K562 (cell line): ENCODE measurements at regions not wholly inside any gene's neighbourhood (a gene's known extent, or its start where the extent isn't known, plus 50 kb on each side); places are given as distances from the start of the nearest gene placed in this dataset.

Experiments used
- ATAC-seq: fragments of 200-7000 bp; cut with Tn5 transposase; 3 replicates; pipeline ENCODE4 v1.9.1; 2020; ENCODE audit warnings: moderate library complexity
- BruUV-seq: library from RNA; stranded (reverse); fragments of 400-500 nt; replicated peaks from 2 replicates; lab custom pipeline; 2021; lab: Mats Ljungman, UMichigan
- CTCF ChIA-PET: fragments of 300-600 bp; formaldehyde crosslinking; extraction: SDS; loops from one replicate; lab custom pipeline; 2021; ENCODE audit warnings: low intra/inter-chr PET ratio; lab: Yijun Ruan, JAX
- POLR2A ChIA-PET: fragments of 300-600, 350-650 bp; sonication (Branson Sonifier 250); formaldehyde crosslinking; extraction: SDS; loops from one replicate; lab custom pipeline; 2021; ENCODE audit warnings: antibody characterized with exemption, inconsistent platforms; lab: Yijun Ruan, JAX
- DNase-seq, 4 experiments: peaks; one replicate each; pipeline versions ENCODE4 v3.0.0 to v3.0.0-alpha.2; 2011 to 2018; ENCODE audit warnings: low spot score in 3 of 4, mixed read lengths in 3 of 4; ENCODE audit errors: extremely low read depth in 1 of 4
- FAIRE-seq: peaks from 2 replicates; lab custom pipeline; 2011; peaks lifted over from hg19 to GRCh38; lab: Jason Lieb, UNC
- H2AFZ ChIP-seq: 2 replicates; pipeline ENCODE4 v1.6.0; 2011; ENCODE audit warnings: low read depth, low read length, control low read depth, inconsistent platforms
- H3K27ac ChIP-seq: fragments of 200-600 bp; 3 replicates; pipeline ENCODE4 v1.8.0; 2011; ENCODE audit warnings: low read depth, mild to moderate bottlenecking, control low read depth, inconsistent platforms, low read length, moderate library complexity, mixed read lengths; ENCODE audit errors: extremely low read depth
- H3K27me3 ChIP-seq, 2 experiments: fragments of 300-600 bp in 1 of 2; 2 replicates in 1 of 2; 3 replicates in 1 of 2; pipeline versions ENCODE4 v1.6.0 to v1.8.0; 2011; ENCODE audit warnings: inconsistent platforms in 2 of 2, low read length in 2 of 2, mild to moderate bottlenecking in 1 of 2, mixed read lengths in 1 of 2, moderate library complexity in 1 of 2; ENCODE audit not compliant: control insufficient read depth in 2 of 2, insufficient read depth in 2 of 2
- H3K36me3 ChIP-seq: fragments of 300-600 bp; 3 replicates; pipeline ENCODE4 v1.8.0; 2011; ENCODE audit warnings: mild to moderate bottlenecking, low read length, inconsistent platforms; ENCODE audit not compliant: control insufficient read depth, insufficient read depth
- H3K4me1 ChIP-seq, 2 experiments: fragments of 200-600 bp in 1 of 2; replicated peaks in 1 of 2; 2 replicates in 1 of 2; 3 replicates in 1 of 2; pipeline versions ENCODE4 v1.5.1 to v1.8.0; 2011; ENCODE audit warnings: inconsistent platforms in 2 of 2, low read length in 2 of 2, mild to moderate bottlenecking in 1 of 2, mixed read lengths in 1 of 2, moderate library complexity in 1 of 2; ENCODE audit not compliant: control insufficient read depth in 2 of 2, insufficient read depth in 2 of 2
- H3K4me2 ChIP-seq: 2 replicates; pipeline ENCODE4 v1.6.1; 2011; ENCODE audit warnings: low read length, control low read depth, inconsistent platforms, mixed read lengths; ENCODE audit not compliant: insufficient read depth
- H3K4me3 ChIP-seq: fragments of 200-600 bp; sonication (generic), shearing (Covaris generic); 2 replicates; pipeline ENCODE4 v1.5.1; 2016; ENCODE audit warnings: control low read depth, inconsistent platforms
- H3K79me2 ChIP-seq: fragments of 200-600 bp; 3 replicates; pipeline ENCODE4 v1.8.0; 2011; ENCODE audit warnings: low read length, inconsistent platforms; ENCODE audit not compliant: control insufficient read depth, insufficient read depth
- H3K9ac ChIP-seq, 2 experiments: 2 replicates each; pipeline versions ENCODE4 v1.6.0 to v1.6.1; 2011; ENCODE audit warnings: low read depth in 2 of 2, low read length in 2 of 2, control low read depth in 1 of 2, inconsistent platforms in 1 of 2, mild to moderate bottlenecking in 1 of 2, mixed read lengths in 1 of 2; ENCODE audit not compliant: insufficient read depth in 1 of 2
- H3K9me1 ChIP-seq: one replicate; pipeline ENCODE4 v1.6.0; 2011; ENCODE audit warnings: inconsistent platforms, mild to moderate bottlenecking, low read length, moderate library complexity; ENCODE audit not compliant: control insufficient read depth, insufficient read depth
- H3K9me3 ChIP-seq: replicated peaks from 2 replicates; pipeline ENCODE4 v1.5.1; 2011; ENCODE audit warnings: low read depth, low read length, inconsistent platforms; ENCODE audit not compliant: control insufficient read depth, insufficient read depth
- H4K20me1 ChIP-seq: replicated peaks from 2 replicates; pipeline ENCODE4 v1.6.1; 2011; ENCODE audit warnings: low read length, inconsistent platforms, mixed read lengths; ENCODE audit not compliant: control insufficient read depth, insufficient read depth
- FOXK2 ChIP-seq, 2 experiments: fragments of 450-650 bp; IDR thresholded peaks in 1 of 2; conservative IDR thresholded peaks in 1 of 2; 2 replicates each; pipeline ENCODE4 v1.6.1; 2016; ENCODE audit warnings: low read depth in 2 of 2, mild to moderate bottlenecking in 1 of 2
- MCM2 ChIP-seq: fragments of 450-650 bp; IDR thresholded peaks from 2 replicates; pipeline ENCODE4 v1.6.1; 2017; ENCODE audit warnings: low read depth, mild to moderate bottlenecking
- NFIC ChIP-seq: fragments of 450-650 bp; IDR thresholded peaks from 2 replicates; pipeline ENCODE4 v1.6.1; 2017; ENCODE audit warnings: mild to moderate bottlenecking, inconsistent platforms
- RB1 ChIP-seq: fragments of 450-650 bp; IDR thresholded peaks from 2 replicates; pipeline ENCODE4 v1.6.1; 2017; ENCODE audit warnings: low read depth, mild to moderate bottlenecking
- STAG1 ChIP-seq: sonication (generic); formaldehyde crosslinking; IDR thresholded peaks from 2 replicates; pipeline ENCODE4 v1.5.0; 2020; ENCODE audit warnings: missing genetic modification reagents, borderline replicate concordance
- TAF7 ChIP-seq: fragments of 450-650 bp; IDR thresholded peaks from 2 replicates; pipeline ENCODE4 v1.6.1; 2016; ENCODE audit warnings: missing genetic modification characterization, missing compliant biosample characterization
- WGBS: fragments of 100-300 bp; shearing (Covaris generic); methylation state at CpG from one replicate; pipeline ENCODE4 v1.1.6; 2016; ENCODE audit warnings: low coverage, mixed read lengths; ENCODE audit not compliant: insufficient coverage; ENCODE audit errors: missing lambda C conversion rate; 5-methylcytosine and 5-hydroxymethylcytosine counted together
- in situ Hi-C: fragments of 300-500 bp; cut with MboI; formaldehyde crosslinking; loops from 4 replicates; pipeline ENCODE4 v1.15.0; 2018; ENCODE audit warnings: inconsistent platforms, mixed read lengths
- intact Hi-C: fragments of 100-400 bp; cut with micrococcal nuclease; formaldehyde crosslinking; loops from 2 replicates; pipeline ENCODE4 v1.14.2; 2022
- TF ChIP-seq, protein P1 (sequence below): sonication (generic); formaldehyde crosslinking; IDR thresholded peaks from 2 replicates; pipeline ENCODE4 v1.8.0; 2022; ENCODE audit warnings: missing genetic modification reagents, mild to moderate bottlenecking, borderline replicate concordance
- TF ChIP-seq, protein P2 (sequence below): fragments of 250-450 bp; sonication (Bioruptor Pico); IDR thresholded peaks from 2 replicates; pipeline ENCODE4 v1.4.0; 2020

DNA sequence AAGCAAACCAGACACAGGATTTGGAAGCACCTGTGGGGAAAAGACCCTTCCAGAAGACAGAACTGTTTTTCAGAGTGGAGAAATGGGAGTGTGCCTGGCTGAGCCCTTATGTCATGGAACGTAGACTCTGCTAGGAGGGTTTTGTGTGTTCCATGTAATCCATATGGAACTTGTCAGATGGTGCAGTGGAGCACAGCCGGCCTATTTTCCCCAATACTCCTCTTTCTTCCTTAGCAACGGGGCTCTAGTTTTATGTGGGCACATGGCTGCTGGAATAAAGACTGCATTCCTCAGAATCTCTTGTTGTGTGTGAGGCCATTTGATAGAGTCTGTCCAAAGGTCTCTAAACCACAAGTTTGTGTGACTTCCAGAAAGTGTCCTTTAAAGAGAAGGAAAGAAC is 284.0 kb downstream of the DRD1 start:
- ChIA-PET CTCF (no interaction called here), POLR2A (no interaction called here)
- DNase-seq (no peak), FAIRE-seq (no peak), ATAC-seq (no peak)
- intact Hi-C loops (no loop called here), in situ Hi-C loops (no loop called here)
- no peak overlapping the region for H3K4me2 ChIP-seq
- no TSS peak for BruUV-seq
- H3K9me1 ChIP-seq: no peaks in the 10 kb centered on the region
- H3K27ac ChIP-seq: no peak overlapping the region
- no peak overlapping the region for H3K4me3 ChIP-seq
- no peaks in the 10 kb centered on the region for H3K79me2 ChIP-seq
- TF ChIP-seq, protein P1, sequence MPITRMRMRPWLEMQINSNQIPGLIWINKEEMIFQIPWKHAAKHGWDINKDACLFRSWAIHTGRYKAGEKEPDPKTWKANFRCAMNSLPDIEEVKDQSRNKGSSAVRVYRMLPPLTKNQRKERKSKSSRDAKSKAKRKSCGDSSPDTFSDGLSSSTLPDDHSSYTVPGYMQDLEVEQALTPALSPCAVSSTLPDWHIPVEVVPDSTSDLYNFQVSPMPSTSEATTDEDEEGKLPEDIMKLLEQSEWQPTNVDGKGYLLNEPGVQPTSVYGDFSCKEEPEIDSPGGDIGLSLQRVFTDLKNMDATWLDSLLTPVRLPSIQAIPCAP: no peak
- TF ChIP-seq RB1: no peak
- no peak for TF ChIP-seq TAF7 (tag)
- no peak for TF ChIP-seq STAG1 (CRISPR knock-in tag)
- TF ChIP-seq, protein P2, sequence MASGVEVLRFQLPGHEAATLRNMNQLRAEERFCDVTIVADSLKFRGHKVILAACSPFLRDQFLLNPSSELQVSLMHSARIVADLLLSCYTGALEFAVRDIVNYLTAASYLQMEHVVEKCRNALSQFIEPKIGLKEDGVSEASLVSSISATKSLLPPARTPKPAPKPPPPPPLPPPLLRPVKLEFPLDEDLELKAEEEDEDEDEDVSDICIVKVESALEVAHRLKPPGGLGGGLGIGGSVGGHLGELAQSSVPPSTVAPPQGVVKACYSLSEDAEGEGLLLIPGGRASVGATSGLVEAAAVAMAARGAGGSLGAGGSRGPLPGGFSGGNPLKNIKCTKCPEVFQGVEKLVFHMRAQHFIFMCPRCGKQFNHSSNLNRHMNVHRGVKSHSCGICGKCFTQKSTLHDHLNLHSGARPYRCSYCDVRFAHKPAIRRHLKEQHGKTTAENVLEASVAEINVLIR (CRISPR knock-in tag): no peak
- TF ChIP-seq MCM2: no peak
- no peak for TF ChIP-seq NFIC
- no peak for TF ChIP-seq FOXK2 (conservative IDR thresholded peaks at IDR 0.05 in 1 of 2, IDR thresholded peaks at IDR 0.05 in 1 of 2; ENCODE audit: low read depth in 2 of 2)
- no peak overlapping the region for H2AFZ ChIP-seq
- H3K36me3 ChIP-seq: no peaks in the 10 kb centered on the region
- no peaks in the 10 kb centered on the region for H3K4me1 ChIP-seq
- H4K20me1 ChIP-seq: no peaks in the 10 kb centered on the region; the same call in 1 of the 2 replicates
- no peak overlapping the region for H3K9ac ChIP-seq
- no peaks in the 10 kb centered on the region for H3K9me3 ChIP-seq
- 6% methylated on average over 3 of the region's 3 CpGs for WGBS
- H3K27me3 ChIP-seq: no peaks in the 10 kb centered on the region; a peak in 1 of 5 replicates
